H1 (cell line): ENCODE measurements at regions not wholly inside any gene's neighbourhood (a gene's known extent, or its start where the extent isn't known, plus 50 kb on each side); places are given as distances from the start of the nearest gene placed in this dataset.

Experiments
- CTCF ChIA-PET: fragments of 300-600 bp; sonication (Branson Sonifier 250); formaldehyde crosslinking; loops from one replicate; lab custom pipeline; 2021; ENCODE audit not compliant: partially characterized antibody; lab: Charles Lee
- POLR2A ChIA-PET: fragments of 300-600 bp; sonication (Branson Sonifier 250); formaldehyde crosslinking; loops from one replicate; lab custom pipeline; 2021; ENCODE audit warnings: inconsistent platforms; ENCODE audit not compliant: partially characterized antibody; lab: Charles Lee
- DNase-seq, 2 experiments: peaks; one replicate each; pipeline versions ENCODE4 v3.0.0 to v3.0.0-alpha.2; 2010 to 2022; ENCODE audit warnings: low spot score in 2 of 2, low read depth in 1 of 2, mixed read lengths in 1 of 2
- FAIRE-seq: peaks from 2 replicates; lab custom pipeline; 2011; peaks lifted over from hg19 to GRCh38; lab: Jason Lieb, UNC
- H2AFZ ChIP-seq: 2 replicates; pipeline ENCODE4 v1.8.1; 2012; ENCODE audit warnings: low read length, inconsistent platforms
- H2AK5ac ChIP-seq: 2 replicates; pipeline ENCODE4 v1.6.1; 2013; ENCODE audit warnings: low read depth, low read length
- H2BK120ac ChIP-seq: replicated peaks from 2 replicates; pipeline ENCODE3; 2013; ENCODE audit warnings: low read depth, low read length, inconsistent platforms
- H2BK12ac ChIP-seq: 2 replicates; pipeline ENCODE4 v1.6.1; 2013; ENCODE audit warnings: low read depth, low read length
- H2BK15ac ChIP-seq: 2 replicates; pipeline ENCODE4 v1.6.1; 2013; ENCODE audit warnings: low read length
- H2BK20ac ChIP-seq: 2 replicates; pipeline ENCODE4 v1.6.1; 2013; ENCODE audit warnings: low read length
- H2BK5ac ChIP-seq: 2 replicates; pipeline ENCODE4 v1.6.1; 2013; ENCODE audit warnings: low read depth, low read length
- H3K14ac ChIP-seq: 2 replicates; pipeline ENCODE4 v1.6.1; 2013; ENCODE audit warnings: inconsistent platforms; ENCODE audit not compliant: insufficient read length
- H3K18ac ChIP-seq: 2 replicates; pipeline ENCODE4 v1.6.1; 2013; ENCODE audit warnings: low read length; ENCODE audit errors: extremely low read depth
- H3K23ac ChIP-seq: 2 replicates; pipeline ENCODE4 v1.6.1; 2013; ENCODE audit warnings: inconsistent platforms; ENCODE audit not compliant: insufficient read length
- H3K23me2 ChIP-seq: 2 replicates; pipeline ENCODE4 v1.6.1; 2013; ENCODE audit warnings: low read depth, low read length
- H3K27ac ChIP-seq: 2 replicates; pipeline ENCODE4 v1.6.1; 2011; ENCODE audit warnings: low read depth, low read length, inconsistent platforms
- H3K27me3 ChIP-seq, 4 experiments: replicated peaks in 1 of 4; 1 replicate in 1 of 4; 2 replicates in 3 of 4; pipeline versions ENCODE4 v1.6.1 to v1.8.1; 2011 to 2013; ENCODE audit warnings: low read length in 3 of 4, mild to moderate bottlenecking in 3 of 4, inconsistent platforms in 2 of 4, mixed read lengths in 2 of 4, moderate library complexity in 1 of 4; ENCODE audit not compliant: control insufficient read depth in 3 of 4, insufficient read depth in 3 of 4; ENCODE audit errors: extremely low read depth in 1 of 4
- H3K36me3 ChIP-seq, 4 experiments: 2 replicates each; pipeline versions ENCODE4 v1.6.1 to v1.8.1; 2011 to 2013; ENCODE audit warnings: mild to moderate bottlenecking in 4 of 4, low read length in 3 of 4, moderate library complexity in 2 of 4, control low read depth in 1 of 4, inconsistent platforms in 1 of 4; ENCODE audit not compliant: insufficient read depth in 4 of 4, control insufficient read depth in 2 of 4
- H3K4ac ChIP-seq: replicated peaks from 2 replicates; pipeline ENCODE3; 2013; ENCODE audit warnings: low read length, low read depth, mixed read lengths, inconsistent platforms; ENCODE audit not compliant: insufficient read length
- H3K4me1 ChIP-seq, 4 experiments: replicated peaks in 1 of 4; 1 replicate in 1 of 4; 2 replicates in 3 of 4; pipeline versions ENCODE4 v1.6.1 to v1.8.1; 2011 to 2013; ENCODE audit warnings: low read length in 3 of 4, inconsistent platforms in 2 of 4, mixed read lengths in 1 of 4; ENCODE audit not compliant: insufficient read depth in 4 of 4, control insufficient read depth in 3 of 4
- H3K4me2 ChIP-seq, 2 experiments: 2 replicates each; pipeline versions ENCODE4 v1.6.1 to v1.8.1; 2011 to 2013; ENCODE audit warnings: low read depth in 2 of 2, low read length in 2 of 2, control low read depth in 1 of 2, inconsistent platforms in 1 of 2, mild to moderate bottlenecking in 1 of 2; ENCODE audit not compliant: insufficient read depth in 1 of 2
- H3K4me3 ChIP-seq, 4 experiments: fragments of 200-600, 300-600 bp in 1 of 4; sonication (generic), shearing (Covaris generic), sonication (Bioruptor Twin) in 1 of 4; 2 replicates each; pipeline versions ENCODE4 v1.5.1 to v1.8.1; 2011 to 2016; ENCODE audit warnings: low read length in 4 of 4, low read depth in 3 of 4, control low read depth in 2 of 4, inconsistent platforms in 2 of 4, mild to moderate bottlenecking in 2 of 4, mixed read lengths in 1 of 4, moderate library complexity in 1 of 4; ENCODE audit not compliant: insufficient read depth in 2 of 4; ENCODE audit errors: extremely low read depth in 1 of 4
- H3K56ac ChIP-seq: replicated peaks from 2 replicates; pipeline ENCODE3; 2013; ENCODE audit warnings: low read depth, mild to moderate bottlenecking, mixed read lengths, low read length, inconsistent platforms; ENCODE audit not compliant: insufficient read length
- H3K79me1 ChIP-seq: 2 replicates; pipeline ENCODE4 v1.6.1; 2013; ENCODE audit warnings: low read depth, low read length, control low read depth
- H3K79me2 ChIP-seq, 2 experiments: 2 replicates each; pipeline versions ENCODE4 v1.6.1 to v1.8.1; 2012 to 2013; ENCODE audit warnings: low read length in 2 of 2, mild to moderate bottlenecking in 2 of 2, inconsistent platforms in 1 of 2; ENCODE audit not compliant: insufficient read depth in 2 of 2, control insufficient read depth in 1 of 2
- H3K9ac ChIP-seq, 4 experiments: replicated peaks in 1 of 4; 1 replicate in 1 of 4; 2 replicates in 3 of 4; pipeline versions ENCODE4 v1.6.1 to v1.8.1; 2011 to 2013; ENCODE audit warnings: low read depth in 3 of 4, low read length in 3 of 4, control low read depth in 2 of 4, mild to moderate bottlenecking in 2 of 4, moderate library complexity in 2 of 4, inconsistent platforms in 1 of 4; ENCODE audit errors: extremely low read depth in 1 of 4
- H3K9me3 ChIP-seq, 2 experiments: 2 replicates each; pipeline versions ENCODE4 v1.6.1 to v1.8.1; 2012 to 2013; ENCODE audit warnings: mild to moderate bottlenecking in 2 of 2, moderate library complexity in 2 of 2, control low read depth in 1 of 2, inconsistent platforms in 1 of 2, low read depth in 1 of 2, low read length in 1 of 2, mixed read lengths in 1 of 2; ENCODE audit not compliant: insufficient read depth in 2 of 2
- H4K20me1 ChIP-seq, 2 experiments: replicated peaks in 1 of 2; 2 replicates each; pipeline versions ENCODE3 to v1.8.1; 2011 to 2013; ENCODE audit warnings: inconsistent platforms in 2 of 2, low read length in 2 of 2, mild to moderate bottlenecking in 1 of 2; ENCODE audit not compliant: insufficient read depth in 2 of 2, control insufficient read depth in 1 of 2
- H4K5ac ChIP-seq: 2 replicates; pipeline ENCODE4 v1.6.1; 2013; ENCODE audit warnings: low read length, low read depth, mixed read lengths, inconsistent platforms; ENCODE audit not compliant: insufficient read length
- H4K8ac ChIP-seq: 2 replicates; pipeline ENCODE4 v1.8.0; 2013; ENCODE audit warnings: mild to moderate bottlenecking, moderate library complexity, low read length, inconsistent platforms; ENCODE audit not compliant: insufficient read depth; ENCODE audit errors: extremely low read depth
- H4K91ac ChIP-seq: replicated peaks from 2 replicates; pipeline ENCODE3; 2013; ENCODE audit warnings: low read length, mixed read lengths, inconsistent platforms; ENCODE audit not compliant: insufficient read length
- BCL11A ChIP-seq, 2 experiments: IDR thresholded peaks; one replicate each; pipeline ENCODE4 v1.6.1; 2011; ENCODE audit warnings: low read depth in 2 of 2, low read length in 2 of 2, mild to moderate bottlenecking in 2 of 2
- CBX5 ChIP-seq: fragments of 300-800, 300-1000 bp; sonication (generic); IDR thresholded peaks from 2 replicates; pipeline ENCODE4 v1.7.1; 2016; ENCODE audit warnings: antibody characterized with exemption, low read length, low read depth
- EZH2 ChIP-seq: fragments of 200-600 bp; sonication (generic); IDR thresholded peaks from 2 replicates; pipeline ENCODE4 v1.7.1; 2012; ENCODE audit warnings: low read depth, mild to moderate bottlenecking, moderate library complexity, low read length, inconsistent platforms; ENCODE audit not compliant: severe bottlenecking
- GTF2F1 ChIP-seq: IDR thresholded peaks from 2 replicates; pipeline ENCODE4 v1.6.1; 2012; ENCODE audit warnings: low read depth, low read length, improper control_type of control experiment, borderline replicate concordance
- PHF8 ChIP-seq: fragments of 200-600 bp; sonication (generic); conservative IDR thresholded peaks from 2 replicates; pipeline ENCODE4 v1.7.1; 2012; ENCODE audit warnings: low read depth, mild to moderate bottlenecking, inconsistent platforms, low read length, moderate library complexity
- POU5F1 ChIP-seq: IDR thresholded peaks from 2 replicates; pipeline ENCODE4 v1.6.1; 2011; ENCODE audit warnings: low read depth, mild to moderate bottlenecking, low read length, moderate library complexity
- SP2 ChIP-seq: IDR thresholded peaks from 2 replicates; pipeline ENCODE4 v1.6.1; 2012; ENCODE audit warnings: mild to moderate bottlenecking, low read length, inconsistent platforms
- YY1 ChIP-seq: IDR thresholded peaks from 2 replicates; pipeline ENCODE4 v1.6.1; 2011; ENCODE audit warnings: low read depth, mild to moderate bottlenecking, low read length
- ZNF274 ChIP-seq: IDR thresholded peaks from 2 replicates; pipeline ENCODE4 v1.7.0; 2012; ENCODE audit warnings: low read length, borderline replicate concordance; ENCODE audit errors: extremely low read depth
- TF ChIP-seq, protein P1 (sequence below): IDR thresholded peaks from 2 replicates; pipeline ENCODE4 v1.6.1; 2011; ENCODE audit warnings: low read depth, mild to moderate bottlenecking, low read length; ENCODE audit not compliant: insufficient read depth

DNA sequence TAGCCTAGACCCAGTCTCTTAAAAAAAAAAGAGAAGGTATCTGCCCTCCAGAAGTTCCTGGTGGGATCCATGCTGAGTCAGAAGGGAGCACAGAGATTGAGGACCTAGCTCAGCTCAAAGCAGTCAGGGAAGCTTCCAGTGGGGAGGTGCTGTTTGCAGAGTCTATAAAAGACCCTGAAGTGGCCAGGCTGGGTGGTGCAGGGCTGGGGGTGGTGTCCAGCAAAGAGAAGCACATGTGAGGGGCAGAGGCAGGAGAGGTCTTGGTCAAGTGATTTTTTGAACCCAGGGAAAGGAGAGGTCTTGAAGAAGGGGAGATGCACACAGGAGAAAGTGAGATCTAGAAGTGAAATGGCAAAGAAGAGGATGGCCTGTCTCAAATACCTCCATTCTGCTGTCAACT, 130.4 kb upstream of the PODXL start:
- no peak for FAIRE-seq
- no peak overlapping the region for H2AK5ac ChIP-seq

More for the DNA sequence above, 130.4 kb upstream of the PODXL start:
- Histone ChIP-seq H2BK120ac (no peak overlapping the region), H3K23me2 (no peaks in the 10 kb centered on the region; the same call in 1 of the 2 replicates), H3K23ac (no peak overlapping the region), H3K4me2 (no peak overlapping the region), H2BK15ac (no peak overlapping the region), H3K9ac (no peak overlapping the region), H3K18ac (no peak overlapping the region), H3K4me1 (peaks cover 0 to 4% (median 1%) of the 10 kb centered on the region in 4 experiments; a peak in 4 of 7 replicates), H3K27me3 (peaks cover 0 to 2% (median 0%) of the 10 kb centered on the region in 4 experiments; a peak in 1 of 7 replicates), H3K4ac (no peak overlapping the region), H2AFZ (no peak overlapping the region), H3K56ac (no peak overlapping the region), H3K27ac (no peak overlapping the region), H3K4me3 (no peak overlapping the region), H3K79me1 (no peaks in the 10 kb centered on the region), H3K36me3 (no peaks in the 10 kb centered on the region), H4K8ac (no peak overlapping the region), H2BK5ac (no peak overlapping the region), H4K91ac (no peak overlapping the region), H3K9me3 (no peaks in the 10 kb centered on the region), H3K14ac (no peak overlapping the region), H3K79me2 (no peaks in the 10 kb centered on the region), H4K20me1 (no peaks in the 10 kb centered on the region), H4K5ac (no peak overlapping the region), H2BK12ac (no peak overlapping the region), H2BK20ac (no peak overlapping the region)
- DNase-seq: peak in 1 of 2 experiments; percentile 34
- TF ChIP-seq EZH2 (no peak), ZNF274 (no peak), PHF8 (no peak), CBX5 (no peak), SP2 (no peak), YY1 (no peak), BCL11A (IDR thresholded peaks at IDR 0.05; ENCODE audit: low read depth in 2 of 2, low read length in 2 of 2) (no peak), POU5F1 (no peak), GTF2F1 (no peak)
- TF ChIP-seq, protein P1, sequence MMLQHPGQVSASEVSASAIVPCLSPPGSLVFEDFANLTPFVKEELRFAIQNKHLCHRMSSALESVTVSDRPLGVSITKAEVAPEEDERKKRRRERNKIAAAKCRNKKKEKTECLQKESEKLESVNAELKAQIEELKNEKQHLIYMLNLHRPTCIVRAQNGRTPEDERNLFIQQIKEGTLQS: no peak
- CTCF ChIA-PET: interaction anchor here (0.8 to 4.1 kb wide), 5 partner anchors 74 to 173 kb away, joined by 3 to 52 read pairs (median 3); no protein-coding TSS in a partner anchor
- POLR2A ChIA-PET: interaction anchor here (0.7 kb wide), 1 partner anchor 11 kb away, joined by 3 read pairs; no protein-coding TSS in a partner anchor
